ENCODE measurements at regions not wholly inside any gene's neighbourhood (a gene's known extent, or its start where the extent isn't known, plus 50 kb on each side); places are given as distances from the start of the nearest gene placed in this dataset.
"Not testable (repeated sequence)": the region's sequence is repeated elsewhere in the genome, so short reads cannot be mapped to it uniquely, and the experiment has no call there.

DNA sequence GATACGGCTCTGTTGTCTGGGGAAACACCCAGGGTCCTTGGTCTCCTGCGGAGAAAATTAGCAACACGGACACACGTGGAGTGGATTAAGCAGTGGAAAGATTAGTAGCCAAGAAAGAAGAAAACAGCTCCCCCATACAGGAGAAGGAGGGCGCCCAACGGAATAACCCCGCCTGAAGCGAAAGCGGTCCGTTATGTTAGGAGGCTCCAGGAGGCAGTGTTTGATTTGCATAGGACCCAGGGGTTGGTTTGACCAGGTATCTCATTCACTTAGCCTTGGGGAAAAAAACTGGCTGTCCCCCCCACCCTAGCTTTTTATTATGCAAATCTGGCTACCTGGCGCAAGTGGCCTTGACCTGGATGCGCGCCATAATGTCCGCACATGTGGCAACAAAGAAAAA, 170.1 kb upstream of the KYNU start:
- DNase-seq, result no peak

DNA sequence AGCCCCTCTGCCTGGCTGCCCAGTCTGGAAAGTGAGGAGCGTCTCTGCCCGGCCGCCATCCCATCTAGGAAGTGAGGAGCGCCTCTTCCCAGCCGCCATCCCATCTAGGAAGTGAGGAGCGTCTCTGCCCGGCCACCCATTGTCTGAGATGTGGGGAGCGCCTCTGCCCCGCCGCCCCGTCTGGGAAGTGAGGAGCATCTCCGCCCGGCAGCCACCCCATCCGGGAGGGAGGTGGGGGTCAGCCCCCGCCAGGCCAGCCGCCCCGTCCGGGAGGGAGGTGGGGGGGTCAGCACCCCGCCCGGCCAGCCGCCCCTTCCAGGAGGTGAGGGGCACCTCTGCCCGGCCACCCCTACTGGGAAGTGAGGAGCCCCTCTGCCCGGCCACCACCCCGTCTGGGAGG, 175.1 kb upstream of the KYNU start:
- DNase-seq, result not testable (repeated sequence)

DNA sequence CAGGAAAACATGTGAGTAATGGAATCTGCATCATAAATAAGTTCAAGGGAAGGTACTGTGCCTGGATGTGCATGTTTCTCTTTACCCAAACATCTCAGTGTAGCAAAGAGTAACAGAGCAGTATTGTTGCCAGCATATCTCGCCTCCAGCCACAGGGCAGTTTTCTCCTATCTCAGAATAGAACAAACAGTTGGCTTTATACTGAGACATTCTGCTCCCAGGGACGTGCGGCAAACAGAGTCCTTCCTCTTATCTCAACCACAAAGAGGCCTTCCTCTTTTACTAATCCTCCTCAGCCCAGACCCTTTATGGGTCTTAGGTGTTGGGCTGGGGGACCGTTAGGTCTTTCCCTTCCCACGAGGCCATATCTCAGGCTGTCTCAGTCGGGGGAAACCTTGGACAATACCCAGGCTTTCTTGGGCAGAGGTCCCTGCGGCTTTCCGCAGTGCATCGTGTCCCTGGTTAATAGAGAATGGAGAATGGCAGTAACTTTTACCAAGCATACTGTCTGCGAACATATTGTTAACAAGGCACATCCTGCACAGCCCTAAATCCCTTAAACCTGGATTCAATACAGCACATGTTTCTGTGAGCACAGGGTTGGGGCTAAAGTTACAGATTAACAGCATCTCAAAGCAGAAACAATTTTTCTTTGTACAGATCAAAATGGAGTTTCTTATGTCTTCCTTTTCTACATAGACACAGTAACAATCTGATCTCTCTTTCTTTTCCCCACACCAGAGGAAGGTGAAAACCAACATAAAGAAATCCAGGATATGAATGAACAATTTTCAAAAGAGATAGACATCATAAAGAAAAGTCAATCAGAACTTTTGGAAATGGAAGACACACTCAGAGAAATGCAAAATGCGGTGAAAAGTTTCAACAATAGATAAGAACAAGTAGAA, 181.9 kb upstream of the KYNU start:
- not testable (repeated sequence) for DNase-seq

DNA sequence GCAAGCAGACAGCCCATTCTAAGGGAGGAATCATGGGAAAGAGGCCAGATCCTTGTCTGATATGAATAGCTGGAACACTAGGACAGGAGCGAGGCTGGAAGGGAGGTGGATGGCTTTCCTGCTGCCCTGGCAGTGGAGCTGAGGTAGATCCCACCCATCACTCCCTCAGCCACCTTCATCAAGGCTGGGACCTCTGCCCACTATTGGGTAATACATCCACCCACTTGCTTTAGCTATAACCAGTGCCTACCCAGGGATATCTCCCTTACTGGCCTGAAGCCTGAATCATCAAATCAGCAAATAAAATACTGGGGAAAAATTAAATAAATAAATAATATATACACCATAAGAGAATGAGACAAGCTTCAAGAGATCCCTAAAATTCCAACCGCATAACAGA, 183.2 kb upstream of the KYNU start:
- no peak for DNase-seq

DNA sequence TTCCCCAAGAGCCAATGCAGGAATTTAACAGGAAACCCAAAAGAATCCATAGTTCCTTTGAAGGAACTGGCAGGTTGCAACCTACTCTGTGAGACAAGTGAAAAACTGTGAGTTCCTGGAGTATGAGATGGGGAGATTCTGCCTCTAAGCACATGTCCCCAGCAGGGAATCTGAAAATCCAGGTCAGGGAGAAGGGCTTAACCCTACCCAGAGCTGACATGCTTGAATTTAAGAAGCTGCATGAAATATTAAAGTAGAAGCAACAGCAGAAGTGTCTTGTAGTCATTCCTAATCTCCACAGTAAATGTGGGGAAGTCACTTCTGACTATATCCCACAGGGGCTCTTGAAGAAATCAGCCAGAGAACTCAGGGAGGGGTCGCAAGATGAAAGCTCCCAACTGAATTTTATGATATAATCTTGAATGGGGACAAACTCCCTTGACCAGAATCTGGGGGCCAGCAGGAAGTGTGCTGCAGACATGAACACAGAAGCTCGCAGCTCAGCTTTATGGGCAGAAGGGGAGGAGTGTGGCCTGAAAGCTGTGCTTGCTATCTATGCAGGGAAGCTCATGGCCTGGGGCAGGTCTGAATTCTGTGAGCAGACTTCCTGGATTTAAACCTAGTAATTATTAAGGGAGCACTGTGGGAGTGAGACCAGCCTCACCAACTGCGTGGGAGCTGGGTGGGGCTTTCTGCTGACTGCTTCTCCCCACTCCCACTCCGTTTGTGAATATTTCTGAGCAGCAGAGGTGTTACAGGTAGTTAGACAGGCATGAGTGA, 184.1 kb upstream of the KYNU start:
- no peak for DNase-seq

DNA sequence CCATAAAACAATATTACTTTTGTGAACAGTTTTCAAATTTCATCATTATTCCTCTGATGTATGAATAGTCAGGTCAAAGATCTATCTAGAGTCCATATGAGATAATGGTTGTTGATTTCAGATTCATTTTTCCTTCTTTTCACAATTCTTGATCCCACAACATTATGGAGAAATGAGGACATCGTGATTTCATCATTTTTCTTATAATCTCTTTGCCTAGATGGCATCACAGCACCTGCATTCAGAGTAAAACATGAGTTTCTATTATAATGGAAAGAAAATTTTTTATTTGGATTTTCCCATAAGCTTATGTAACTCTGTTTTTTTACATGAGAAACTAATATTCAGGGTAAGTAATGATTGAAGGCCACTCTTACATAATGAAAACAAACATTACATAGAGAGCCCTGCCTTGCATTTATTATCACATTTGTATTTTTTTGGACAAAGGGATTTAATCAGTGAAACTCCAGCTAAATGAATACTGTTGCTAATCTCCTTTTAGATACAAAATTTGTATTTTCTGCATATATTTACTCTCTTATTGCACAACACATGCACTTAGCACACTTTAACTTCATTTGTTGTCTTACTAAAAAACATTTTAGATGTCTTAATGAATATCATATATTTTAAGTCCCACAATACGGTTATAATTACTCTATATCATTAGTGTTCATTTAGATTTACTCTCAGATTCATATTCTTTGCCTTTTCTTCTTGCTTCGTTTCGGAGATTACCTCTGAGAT, 188.4 kb upstream of the KYNU start:
- no peak for DNase-seq

DNA sequence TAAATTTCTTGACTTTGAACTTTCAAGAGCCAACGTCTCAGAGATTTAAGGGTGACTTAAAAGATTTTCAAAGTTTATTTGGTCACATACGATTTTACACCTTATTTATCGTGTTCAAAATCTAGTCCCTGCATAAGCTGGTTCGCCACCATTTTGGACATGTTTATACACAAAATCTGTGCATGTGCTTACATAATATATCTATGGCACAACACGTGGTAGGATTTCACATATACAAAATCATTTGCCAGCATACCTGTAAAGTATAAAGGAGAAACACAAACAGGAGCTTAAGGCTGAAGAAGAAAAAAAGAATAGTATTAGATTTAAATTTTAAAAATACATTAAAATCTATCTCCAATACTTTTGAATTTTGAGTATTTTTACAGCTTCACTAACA, 190.0 kb upstream of the KYNU start:
- DNase-seq, result no peak

DNA sequence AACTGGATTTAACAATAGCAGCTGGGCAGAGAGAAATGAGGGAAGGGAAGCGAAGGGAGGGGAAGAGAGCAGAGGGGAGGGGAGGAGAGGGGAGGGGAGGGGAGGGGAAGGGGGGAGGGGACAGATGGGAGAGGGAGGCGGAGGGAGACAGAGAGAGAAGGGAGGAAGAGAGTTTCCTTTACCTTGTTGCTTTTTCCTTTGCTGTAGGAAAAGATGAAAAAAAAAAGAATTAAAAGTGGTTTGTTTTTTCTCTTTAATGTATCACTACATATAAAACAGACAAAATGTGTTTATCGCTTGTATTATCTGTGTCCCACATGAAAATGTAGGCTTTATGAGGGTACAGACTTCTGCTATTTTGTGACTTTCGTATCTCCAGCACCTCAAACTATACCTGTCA, 190.4 kb upstream of the KYNU start:
- no peak for DNase-seq

DNA sequence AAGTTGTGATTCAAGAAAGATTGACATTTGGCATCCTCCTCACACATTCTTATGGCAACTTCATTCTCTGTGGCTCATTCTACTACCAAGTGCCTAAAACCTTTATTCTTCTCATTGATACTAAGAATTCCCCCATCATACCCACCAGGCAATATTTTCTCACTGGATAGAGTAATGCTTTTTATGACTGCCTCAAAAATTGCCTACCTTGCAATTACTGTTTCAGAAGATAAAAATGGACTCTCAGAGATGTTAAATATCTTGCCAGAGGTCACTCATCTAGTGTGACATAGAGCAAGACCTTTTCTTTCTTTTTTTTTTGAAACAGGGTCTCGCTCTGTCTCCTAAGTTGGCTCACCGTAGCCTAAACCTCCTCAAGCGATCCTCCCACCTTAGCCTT, 192.8 kb upstream of the KYNU start:
- DNase-seq, result no peak

DNA sequence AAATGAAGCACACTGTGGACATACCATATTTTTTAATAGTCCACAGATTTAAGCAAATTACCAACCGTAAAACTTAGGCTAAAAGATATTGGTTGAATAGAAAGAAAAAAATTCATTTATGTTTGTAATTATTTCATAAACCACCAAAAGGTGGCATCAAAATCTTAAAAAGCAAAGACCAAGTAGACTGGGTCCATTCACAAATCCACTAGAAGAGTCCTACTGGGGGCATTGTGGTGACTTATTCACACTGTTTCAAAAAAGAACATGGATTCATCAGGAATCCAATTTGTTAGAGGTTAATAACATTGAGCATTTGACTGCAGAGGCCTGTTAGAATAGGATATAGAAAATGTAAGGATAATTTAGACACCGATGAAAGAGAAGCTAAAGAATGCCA, 194.9 kb upstream of the KYNU start:
- DNase-seq, result no peak

DNA sequence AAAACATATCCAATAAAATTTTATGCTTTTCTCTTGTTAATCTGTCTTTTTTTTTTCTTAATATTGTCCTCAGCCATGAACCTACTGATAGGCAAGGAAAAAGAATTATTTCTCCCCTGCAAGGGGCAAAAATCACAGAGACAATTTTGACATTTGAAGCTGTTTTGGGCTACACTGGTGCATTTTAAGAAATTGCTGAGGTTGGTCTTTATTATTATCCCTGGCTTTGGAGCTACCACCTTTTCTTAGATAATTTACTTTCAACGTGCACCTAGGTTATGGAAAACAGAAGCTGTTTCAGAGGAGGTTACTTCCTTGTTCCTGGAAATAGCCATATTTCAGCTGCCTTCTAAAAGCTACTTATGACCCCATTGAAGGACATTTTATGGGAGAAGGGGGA, 195.5 kb upstream of the KYNU start:
- DNase-seq, result no peak

DNA sequence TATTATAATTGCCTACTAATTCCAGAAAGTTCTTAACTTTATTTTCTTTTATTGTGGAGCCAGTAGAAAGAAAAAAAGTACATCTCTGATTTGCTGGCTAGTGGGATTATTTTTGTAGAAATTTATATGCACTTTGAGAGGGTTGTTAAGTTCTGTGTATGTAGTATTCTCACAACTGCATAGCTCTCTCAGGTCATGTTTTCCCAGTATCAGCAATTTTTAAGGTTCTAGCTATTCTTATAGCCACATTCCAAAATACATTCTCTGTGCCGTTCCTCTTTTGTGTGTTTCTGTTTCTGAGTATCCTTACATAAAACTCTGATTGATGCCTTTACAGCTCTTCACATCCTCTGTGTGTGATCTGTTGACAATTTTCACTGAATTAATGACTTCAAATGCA, 199.3 kb upstream of the KYNU start:
- no peak for DNase-seq

DNA sequence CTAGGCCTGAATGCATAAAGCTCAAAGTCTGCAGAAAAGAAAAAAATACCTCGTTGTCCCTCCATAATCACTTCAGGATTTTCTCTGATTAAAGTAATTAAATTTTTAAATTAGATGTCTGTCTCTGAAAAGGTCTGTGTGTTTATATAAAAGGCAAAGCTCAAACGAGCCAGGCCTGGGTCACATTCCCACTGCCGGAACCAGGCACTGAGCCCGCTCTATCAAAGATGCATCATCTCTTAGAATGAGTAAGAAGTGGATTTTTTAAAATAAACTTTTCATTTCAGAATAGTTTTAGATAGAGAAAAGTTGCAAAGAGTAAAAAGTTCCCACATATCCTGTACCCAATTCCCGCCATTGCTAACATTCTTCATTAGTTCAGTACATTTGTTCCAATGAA, 202.1 kb upstream of the KYNU start:
- no peak for DNase-seq

DNA sequence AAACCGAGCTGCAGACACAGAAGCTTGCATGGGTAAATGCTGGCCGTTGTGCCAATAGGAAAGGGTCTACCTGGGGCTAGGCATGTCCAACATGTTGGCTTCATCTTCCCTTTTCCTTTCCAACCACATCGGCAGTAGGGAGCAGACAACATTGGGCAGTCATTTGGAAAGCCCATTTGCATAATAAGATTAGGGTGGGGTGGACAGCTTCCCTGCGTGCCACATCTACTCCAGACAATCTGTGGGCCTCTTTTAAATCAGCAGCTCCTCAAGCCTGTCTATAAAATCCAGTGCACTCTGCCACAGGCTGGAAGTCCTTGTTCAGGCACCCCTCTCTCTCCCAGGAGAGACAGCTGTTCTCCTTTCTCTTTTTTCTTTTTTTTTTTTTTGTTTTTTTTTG, 203.6 kb upstream of the KYNU start:
- peak; percentile 15 for DNase-seq

DNA sequence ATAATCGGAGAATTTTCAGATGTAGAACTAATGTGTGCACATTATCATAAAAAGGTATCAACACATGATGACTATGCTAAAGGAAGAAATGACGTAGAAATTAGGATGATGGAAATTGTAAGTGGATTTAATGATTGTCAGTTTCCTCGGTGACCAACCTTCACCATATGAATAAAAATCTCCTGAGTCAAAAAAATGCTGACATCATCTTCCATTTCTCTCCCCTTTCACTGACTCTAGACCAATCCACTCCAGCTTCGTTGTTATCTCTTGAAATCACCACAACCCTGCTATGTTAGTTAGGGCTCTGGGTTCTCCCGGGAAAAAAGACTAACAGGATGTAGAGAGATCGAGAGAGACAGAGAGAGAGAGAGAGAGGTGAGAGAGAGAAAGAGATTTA, 204.8 kb upstream of the KYNU start:
- no peak for DNase-seq

DNA sequence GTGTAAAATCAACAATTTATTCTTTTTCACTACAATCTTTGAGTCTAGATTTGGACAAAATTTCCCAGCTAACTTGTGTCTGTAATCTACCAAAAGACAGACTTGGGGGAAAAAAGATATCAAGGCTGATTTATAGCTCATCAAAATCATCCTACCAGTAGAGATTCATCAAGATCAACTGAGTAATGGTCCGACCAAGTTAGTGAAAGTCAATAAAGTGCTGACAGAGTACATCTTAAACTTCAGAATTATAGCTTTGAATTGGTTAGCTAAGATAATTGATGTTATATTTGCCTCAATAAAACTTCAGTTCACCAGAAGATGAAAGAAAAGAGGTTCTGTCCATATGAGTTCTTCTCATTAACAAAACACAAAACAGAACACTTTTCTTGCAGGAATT, 207.1 kb upstream of the KYNU start:
- no peak for DNase-seq

DNA sequence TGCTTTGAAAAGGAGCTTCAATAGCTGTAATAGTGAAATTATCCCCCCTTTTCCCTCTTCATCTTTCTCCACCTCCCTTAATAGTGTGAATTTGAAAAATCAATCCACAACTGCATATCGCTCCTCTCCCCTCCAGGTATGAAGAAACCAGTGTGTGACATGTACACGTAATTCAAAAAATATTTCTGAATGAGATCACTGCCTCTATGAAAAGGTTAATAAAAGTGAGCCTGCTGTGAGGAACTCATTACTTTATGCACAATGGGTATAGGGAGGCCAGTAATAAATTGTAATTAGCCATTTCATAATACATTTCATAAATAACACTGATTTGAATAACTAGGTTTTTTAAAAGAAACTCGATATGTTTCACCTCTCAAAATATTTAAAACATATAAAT, 209.0 kb upstream of the KYNU start:
- DNase-seq, result no peak

DNA sequence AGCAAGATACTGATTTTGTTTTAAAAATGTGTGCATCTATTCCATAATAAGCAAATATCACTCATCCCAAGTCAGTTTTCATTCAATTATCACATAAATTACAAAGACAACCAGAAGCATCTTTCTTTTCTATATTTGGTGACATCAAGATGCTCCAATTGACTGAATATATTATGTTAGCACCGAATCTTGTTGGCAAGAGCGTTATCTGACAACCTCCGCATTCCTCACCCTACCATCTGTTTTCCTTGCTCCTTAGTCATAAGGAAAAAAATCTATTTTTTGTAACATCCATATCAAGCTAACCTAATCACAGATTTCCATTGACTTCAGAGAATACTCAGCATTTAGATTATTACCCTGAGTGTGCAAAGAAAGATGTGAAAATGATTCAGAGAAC, 212.2 kb upstream of the KYNU start:
- DNase-seq, result no peak

DNA sequence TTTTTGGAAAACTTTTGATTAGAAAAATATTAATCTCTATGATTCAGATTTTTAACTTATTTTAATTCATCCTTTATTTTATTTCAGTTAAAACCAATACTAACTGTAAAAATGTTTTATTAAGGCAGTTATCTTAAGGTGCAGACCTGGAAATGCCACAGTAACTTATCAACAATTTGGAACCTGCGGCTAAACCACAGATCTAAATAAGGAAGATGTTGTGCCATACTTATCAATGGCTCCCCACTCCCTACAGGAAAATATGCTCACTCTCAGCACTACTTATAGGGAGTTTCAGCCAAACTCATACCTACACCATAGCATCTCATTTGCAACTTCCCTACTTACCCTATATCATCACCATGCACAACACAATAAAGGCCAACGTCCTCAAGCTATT, 226.9 kb upstream of the KYNU start:
- DNase-seq, result no peak

DNA sequence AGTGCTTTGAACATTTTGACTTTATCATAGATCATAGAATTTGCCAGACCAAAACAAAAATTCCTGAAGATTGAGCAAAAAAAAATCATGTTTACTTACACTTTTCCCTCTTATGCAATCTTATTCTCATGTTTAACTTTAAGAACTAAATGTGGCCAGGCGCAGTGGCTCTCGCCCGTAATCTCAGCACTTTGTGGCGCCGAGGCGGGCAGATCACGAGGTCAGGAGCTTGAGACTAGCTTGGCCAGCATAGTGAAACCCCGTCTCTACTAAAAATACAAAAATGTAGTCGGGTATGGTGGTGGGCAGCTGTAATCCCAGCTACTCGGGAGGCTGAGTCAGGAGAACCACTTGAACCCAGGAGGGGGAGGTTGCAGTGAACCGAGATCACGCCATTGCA, 227.9 kb upstream of the KYNU start:
- no peak for DNase-seq

DNA sequence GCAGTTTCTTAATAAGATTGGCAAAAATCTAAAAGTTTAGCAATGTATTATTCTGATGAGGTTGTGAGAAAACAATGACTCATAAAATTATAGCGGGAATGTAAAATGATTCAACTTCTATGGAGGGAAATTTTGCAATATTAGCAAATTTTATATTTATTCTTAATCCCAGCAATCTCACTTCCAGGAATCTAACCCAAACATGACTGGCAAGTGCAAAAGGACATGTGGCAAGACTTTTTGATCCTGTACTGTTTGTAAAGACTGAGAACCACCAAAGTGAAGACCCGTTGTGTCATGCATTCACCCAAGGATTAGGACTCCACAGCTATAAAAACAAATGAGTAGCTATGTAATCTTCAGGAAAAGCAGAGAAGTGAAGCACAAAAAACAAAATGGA, 234.8 kb upstream of the KYNU start:
- DNase-seq, result no peak

DNA sequence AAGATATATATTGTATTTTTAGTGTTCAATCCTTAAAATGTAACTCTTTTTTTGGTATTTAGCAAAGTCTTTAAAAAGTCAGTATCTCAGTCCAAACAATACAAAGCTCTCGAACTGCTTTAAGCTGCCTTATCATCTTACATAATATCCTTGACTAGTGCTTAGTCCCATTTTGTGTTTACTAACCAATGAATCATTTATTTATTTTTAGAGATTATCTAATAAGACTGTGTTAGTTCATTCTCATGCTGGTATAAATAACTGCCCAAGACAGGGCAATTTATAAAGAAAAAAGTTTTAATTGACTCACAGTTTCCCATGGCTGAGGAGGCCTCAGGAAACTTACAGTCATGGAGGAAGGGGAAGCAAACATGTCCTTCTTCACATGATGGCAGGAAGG, 248.3 kb upstream of the KYNU start:
- no peak for DNase-seq

DNA sequence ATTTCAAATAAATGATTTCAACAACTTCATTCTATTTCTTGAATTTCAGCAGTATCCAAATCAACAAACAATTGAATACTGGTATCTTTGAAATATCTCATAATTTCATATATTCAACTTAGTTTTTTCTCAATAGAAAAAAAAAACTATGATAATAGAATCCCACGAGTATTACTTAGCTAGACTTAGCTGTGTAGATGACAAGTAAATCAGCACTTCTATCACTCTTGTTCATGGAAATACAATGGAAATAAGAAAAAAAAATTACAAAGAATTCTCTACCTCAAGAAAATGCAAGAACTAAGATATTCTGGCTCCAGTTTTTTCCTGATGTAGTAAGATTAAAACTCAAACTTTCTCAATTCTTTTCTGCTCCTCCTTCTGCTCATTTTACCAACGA, 256.2 kb upstream of the KYNU start:
- DNase-seq, result no peak

DNA sequence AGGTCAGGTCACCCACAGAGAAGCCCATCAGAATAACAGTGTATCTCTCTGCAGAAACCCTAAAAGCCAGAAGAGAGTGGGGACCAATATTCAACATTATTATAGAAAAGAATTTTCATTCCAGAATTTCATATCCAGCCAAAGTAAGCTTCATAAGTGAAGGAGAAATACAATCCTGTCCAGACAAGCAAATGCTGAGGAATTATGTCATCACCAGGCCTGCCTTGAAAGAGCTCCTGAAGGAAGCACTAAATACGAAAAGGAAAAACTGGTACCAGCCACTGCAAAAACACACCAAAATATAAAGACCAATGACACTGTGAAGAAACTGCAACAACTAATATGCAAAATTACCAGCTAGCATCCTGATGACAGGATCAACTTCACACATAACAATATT, 260.0 kb upstream of the KYNU start:
- no peak for DNase-seq
